GM21786 (cell line): ENCODE measurements at regions not wholly inside any gene's neighbourhood (a gene's known extent, or its start where the extent isn't known, plus 50 kb on each side); places are given as distances from the start of the nearest gene placed in this dataset.
"Not testable (repeated sequence)": the region's sequence is repeated elsewhere in the genome, so short reads cannot be mapped to it uniquely, and the experiment has no call there.

Source experiments
- ATAC-seq: cut with Tn5 transposase; IDR thresholded peaks from one replicate; pipeline ENCODE4 v1.9.1; 2021; ENCODE audit not compliant: unreplicated experiment

GRCh38 chr1:189550498-189550897, 927.2 kb downstream of the BRINP3 start:
- ATAC-seq: no peak

- ATAC-seq: no peak
These were observed 913.9 kb downstream of the BRINP3 start for GRCh38 chr1:189563784-189564183.

- no peak for ATAC-seq
These were observed 909.8 kb downstream of the BRINP3 start for GRCh38 chr1:189567890-189568289.

- ATAC-seq: no peak
These were observed 881.5 kb downstream of the BRINP3 start for GRCh38 chr1:189596197-189596596.

- ATAC-seq: no peak
These were observed 880.6 kb downstream of the BRINP3 start for GRCh38 chr1:189597083-189597482.

- no peak for ATAC-seq
These were observed 872.4 kb downstream of the BRINP3 start for GRCh38 chr1:189605226-189605625.

- ATAC-seq: no peak
These were observed 871.6 kb downstream of the BRINP3 start for GRCh38 chr1:189606047-189606446.

- no peak for ATAC-seq
These were observed 870.7 kb downstream of the BRINP3 start for GRCh38 chr1:189606795-189607476.

- ATAC-seq: no peak
These were observed 870.1 kb downstream of the BRINP3 start for GRCh38 chr1:189607477-189608096.

GRCh38 chr1:189609167-189609566, 868.5 kb downstream of the BRINP3 start:
- no peak for ATAC-seq

GRCh38 chr1:189616893-189617292, 860.8 kb downstream of the BRINP3 start:
- no peak for ATAC-seq

- no peak for ATAC-seq
These were observed 857.9 kb downstream of the BRINP3 start for GRCh38 chr1:189619682-189620332.

GRCh38 chr1:189620471-189620870, 857.2 kb downstream of the BRINP3 start:
- ATAC-seq: no peak

GRCh38 chr1:189623336-189623735, 854.3 kb downstream of the BRINP3 start:
- no peak for ATAC-seq

- no peak for ATAC-seq
These were observed 850.2 kb downstream of the BRINP3 start for GRCh38 chr1:189627427-189627826.

- ATAC-seq: no peak
These were observed 848.8 kb downstream of the BRINP3 start for GRCh38 chr1:189628857-189629256.

GRCh38 chr1:189633658-189634057, 844.0 kb downstream of the BRINP3 start:
- no peak for ATAC-seq

GRCh38 chr1:189637041-189637440, 840.6 kb downstream of the BRINP3 start:
- ATAC-seq: no peak

- not testable (repeated sequence) for ATAC-seq
These were observed 833.5 kb downstream of the BRINP3 start for GRCh38 chr1:189644156-189644555.

GRCh38 chr1:189644970-189645369, 832.7 kb downstream of the BRINP3 start:
- ATAC-seq: no peak

GRCh38 chr1:189646066-189646465, 831.6 kb downstream of the BRINP3 start:
- no peak for ATAC-seq

GRCh38 chr1:189654906-189655305, 822.8 kb downstream of the BRINP3 start:
- ATAC-seq: no peak
